T follicular helper cell (primary cell): ENCODE measurements at regions not wholly inside any gene's neighbourhood (a gene's known extent, or its start where the extent isn't known, plus 50 kb on each side); places are given as distances from the start of the nearest gene placed in this dataset.

ENCODE experiments used
- DNase-seq: peaks from one replicate; pipeline ENCODE4 v3.0.0-alpha.2; 2020; ENCODE audit warnings: low read depth

DNA sequence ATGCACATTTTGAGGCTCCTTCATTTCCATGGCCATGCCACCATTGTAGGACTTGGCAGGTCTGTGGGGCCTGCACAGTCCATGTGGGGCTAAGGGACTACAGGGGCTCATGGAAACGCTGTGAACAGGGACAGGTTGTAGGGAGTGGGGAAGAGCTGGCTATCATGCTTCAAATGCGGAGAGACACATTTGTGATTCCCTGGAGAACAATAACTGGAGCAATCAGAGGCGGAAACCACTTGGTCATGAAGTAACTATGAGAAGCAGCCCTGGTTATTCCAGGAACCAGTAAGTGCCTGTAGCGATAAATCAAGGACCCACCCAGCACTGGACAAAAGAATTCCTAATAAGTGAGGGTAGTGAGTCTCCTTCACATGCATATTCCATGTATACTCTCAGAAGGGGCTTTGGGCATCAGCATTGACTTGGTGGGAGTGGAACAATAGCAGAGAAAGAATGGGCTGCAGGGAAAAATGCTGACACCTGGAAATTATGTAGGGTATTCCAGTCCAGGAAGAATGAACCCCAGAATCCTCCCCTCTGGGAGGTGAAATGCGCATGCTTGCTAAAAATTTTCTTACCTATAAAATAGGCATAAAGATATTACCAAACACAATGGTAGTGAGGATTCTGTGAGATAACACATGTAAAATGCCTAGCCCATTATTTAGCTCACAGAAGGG is 251.4 kb upstream of the ROPN1 start:
- DNase-seq, result no peak

DNA sequence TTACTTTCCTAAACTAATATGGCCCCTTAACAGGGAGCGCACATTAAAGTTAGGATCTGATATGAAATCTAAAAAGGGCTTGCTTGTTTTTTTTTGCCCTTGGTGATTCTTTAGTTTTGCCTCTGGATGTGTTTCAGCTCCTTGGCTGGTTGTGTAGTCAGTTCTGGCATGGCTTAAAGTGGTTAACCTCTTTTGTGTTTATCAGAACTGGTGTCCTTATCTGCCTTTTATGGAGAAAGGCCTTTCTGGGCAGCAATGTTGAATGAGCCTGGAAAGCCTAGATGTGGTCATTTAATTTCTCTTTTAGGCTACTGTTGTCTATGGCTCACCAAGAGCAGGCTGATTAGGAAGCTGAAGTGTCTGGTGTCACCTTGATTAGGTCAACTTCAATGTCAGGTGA is 254.5 kb upstream of the ROPN1 start:
- DNase-seq, result no peak

DNA sequence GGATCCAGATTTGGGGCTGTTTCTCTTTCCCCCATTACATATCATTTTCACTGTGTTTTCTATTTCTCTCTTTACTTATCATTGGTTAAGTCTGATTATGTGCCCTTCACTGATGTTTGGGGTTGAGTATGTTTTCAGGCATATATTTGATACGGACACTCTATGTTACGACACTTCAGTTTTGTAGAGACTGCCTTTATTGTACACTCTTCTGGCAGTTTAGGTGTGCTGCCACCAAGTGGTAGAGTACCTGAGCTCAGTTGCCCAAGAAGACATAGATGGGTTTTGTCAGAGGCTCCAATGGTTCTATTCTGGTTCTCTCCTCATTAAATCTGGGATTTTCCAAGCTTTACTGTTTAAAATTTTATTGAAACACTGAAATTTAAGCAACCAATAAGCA is 255.0 kb upstream of the ROPN1 start:
- no peak for DNase-seq

DNA sequence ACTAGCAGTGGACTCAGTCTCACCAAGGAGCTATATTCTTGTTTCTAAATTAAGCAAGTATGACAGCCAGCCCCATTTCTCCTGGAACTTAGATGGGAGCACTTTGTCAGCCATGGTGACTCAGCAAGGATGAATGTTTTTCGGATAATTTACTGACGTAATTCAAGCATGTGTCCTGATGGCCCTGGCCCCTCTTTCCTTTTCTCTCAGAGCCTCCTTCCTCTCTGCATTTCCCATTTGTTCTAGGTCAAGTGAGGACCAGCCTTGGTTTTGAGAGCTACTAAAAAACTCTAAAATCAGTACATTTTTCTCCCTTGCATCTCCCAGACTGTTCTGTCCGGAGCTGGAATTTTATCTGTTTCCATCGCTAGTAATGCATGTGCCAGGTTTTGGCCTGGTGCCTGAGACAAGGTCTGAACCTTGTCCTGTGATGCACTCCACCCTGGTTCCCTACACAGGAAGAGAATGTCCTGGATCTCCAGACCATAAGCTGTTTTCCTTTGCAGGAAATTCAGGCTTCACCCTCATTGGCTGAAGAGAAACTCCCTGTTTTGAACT is 256.6 kb upstream of the ROPN1 start:
- DNase-seq, result no peak

GRCh38 chr3:124249038-124249437 is 257.1 kb upstream of the ROPN1 start:
- DNase-seq, result no peak

DNA sequence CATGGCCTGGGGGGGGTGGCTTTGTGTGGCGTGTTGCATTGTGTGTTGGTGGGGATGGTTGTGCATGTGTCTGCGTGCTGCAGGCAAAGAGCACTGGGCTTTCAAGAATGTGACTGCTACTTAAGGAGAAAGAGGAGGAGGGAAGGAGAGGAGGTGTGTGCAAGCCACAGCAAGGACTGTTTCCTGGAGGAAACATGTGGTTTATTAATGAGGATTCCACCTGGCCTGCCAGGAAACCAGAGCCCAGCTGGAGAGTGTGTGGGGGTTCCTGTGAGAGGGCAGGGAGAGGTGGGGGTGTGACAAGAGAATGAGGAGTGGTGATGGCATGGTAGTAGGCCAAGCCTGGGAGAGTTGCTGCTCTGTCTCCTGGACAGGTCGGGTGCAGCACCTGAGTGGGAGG is 258.1 kb upstream of the ROPN1 start:
- no peak for DNase-seq

DNA sequence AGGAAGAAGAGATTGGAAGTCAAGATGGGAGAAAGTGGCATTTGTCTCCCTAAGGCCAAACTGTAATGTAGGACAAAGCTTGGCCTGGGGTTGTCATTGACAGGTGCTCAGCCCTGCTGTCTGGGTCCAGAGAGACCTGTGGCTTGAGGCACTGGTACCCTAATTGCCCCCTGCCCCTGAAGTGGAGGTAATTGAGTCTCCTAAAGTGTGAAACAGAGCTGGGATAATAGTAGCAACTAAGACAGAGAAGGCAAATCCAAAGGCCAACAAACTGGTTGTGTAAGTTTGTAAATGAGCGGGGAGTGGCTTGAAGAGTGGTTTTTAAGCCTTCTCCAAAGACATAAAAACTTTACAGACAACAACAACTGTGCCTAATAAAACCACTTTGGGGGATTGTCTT is 264.2 kb upstream of the ROPN1 start:
- DNase-seq, result no peak

DNA sequence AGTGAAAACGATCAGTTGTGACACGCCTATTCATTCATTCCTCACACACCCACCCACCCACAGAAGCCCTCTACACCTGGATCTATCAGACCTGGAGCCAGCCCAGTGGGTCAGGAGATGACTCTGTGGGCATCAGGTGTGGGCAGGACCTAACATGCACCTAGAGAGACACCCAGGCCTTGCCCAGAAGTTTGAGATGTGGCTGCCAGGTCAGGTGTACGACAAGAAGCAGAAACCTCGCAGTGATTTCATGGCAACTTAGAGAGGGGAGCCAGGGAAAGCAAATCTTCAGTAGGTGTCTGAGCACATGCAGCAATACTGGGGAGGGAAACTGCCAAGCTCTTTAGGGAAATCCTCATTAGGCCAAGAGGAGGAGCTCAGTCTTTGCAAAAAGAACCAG is 264.7 kb upstream of the ROPN1 start:
- DNase-seq, result no peak

GRCh38 chr3:124257336-124257864 is 265.5 kb upstream of the ROPN1 start:
- no peak for DNase-seq

DNA sequence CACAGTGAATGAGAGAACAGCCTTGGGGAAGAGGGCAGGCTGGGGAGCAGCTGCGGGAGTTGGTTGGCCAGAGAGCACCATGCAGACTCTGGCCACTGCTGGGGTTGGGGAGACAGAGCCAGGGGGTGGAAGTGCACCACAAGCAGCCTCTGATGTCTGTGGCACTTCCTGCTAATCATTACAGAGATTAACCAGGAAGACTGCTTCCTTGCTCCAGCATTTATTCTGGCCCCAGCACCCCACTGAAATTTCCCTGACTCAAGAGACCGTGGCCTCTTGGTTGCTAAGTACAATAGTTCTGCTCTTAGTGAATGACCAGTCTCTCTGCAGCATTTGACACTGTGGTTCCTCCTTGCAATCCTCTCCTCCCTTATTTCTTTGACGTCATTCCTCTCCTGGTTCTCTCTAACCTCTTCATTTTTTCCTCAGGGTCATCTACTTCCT is 266.2 kb upstream of the ROPN1 start:
- DNase-seq, result no peak

GRCh38 chr3:124260206-124260915 is 268.4 kb upstream of the ROPN1 start:
- no peak for DNase-seq

DNA sequence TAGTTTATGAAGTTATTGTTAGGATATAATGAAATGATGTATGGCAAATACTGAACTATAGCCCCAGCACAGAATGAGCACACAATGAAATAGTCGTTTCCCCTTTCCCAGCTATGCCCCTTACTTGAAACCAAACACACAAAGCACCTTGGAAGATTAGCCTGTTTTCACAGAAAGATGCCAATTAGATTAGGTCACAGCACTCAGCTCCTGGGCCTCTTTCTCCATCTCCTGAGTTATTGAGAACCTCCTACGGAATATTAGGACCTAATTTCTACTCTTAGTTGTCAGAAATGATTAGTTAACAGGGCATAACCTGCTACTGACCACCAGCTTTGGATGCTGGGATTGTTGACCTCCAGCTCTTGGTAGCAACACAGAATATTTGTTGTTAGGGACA is 269.4 kb upstream of the ROPN1 start:
- no peak for DNase-seq

GRCh38 chr3:124263168-124263567 is 271.2 kb upstream of the ROPN1 start:
- DNase-seq, result no peak

DNA sequence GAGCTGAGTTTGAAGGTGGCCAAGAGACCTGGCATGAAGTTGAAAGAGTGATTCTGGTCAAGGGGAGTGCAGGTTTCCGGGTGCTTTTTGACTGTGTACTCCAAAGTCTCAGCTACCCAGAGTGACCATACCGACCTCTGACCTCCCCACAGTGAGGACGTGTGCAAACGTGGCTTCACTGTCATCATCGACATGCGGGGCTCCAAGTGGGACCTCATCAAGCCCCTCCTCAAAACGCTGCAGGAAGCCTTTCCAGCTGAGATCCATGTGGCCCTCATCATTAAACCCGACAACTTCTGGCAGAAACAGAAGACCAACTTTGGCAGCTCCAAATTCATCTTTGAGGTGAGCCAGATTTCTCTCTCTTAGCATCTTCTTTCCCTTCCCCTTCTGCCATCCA is 272.4 kb upstream of the ROPN1 start:
- DNase-seq, result no peak

- DNase-seq, result no peak
Measured at GRCh38 chr3:124266487-124266886, 274.6 kb upstream of the ROPN1 start.

- no peak for DNase-seq
Measured at GRCh38 chr3:124267406-124267805, 275.5 kb upstream of the ROPN1 start.

- DNase-seq, result no peak
Measured at GRCh38 chr3:124268355-124268754, 276.4 kb upstream of the ROPN1 start.

GRCh38 chr3:124269619-124270018 is 277.7 kb upstream of the ROPN1 start:
- DNase-seq, result no peak

- DNase-seq, result no peak
Measured at GRCh38 chr3:124272605-124273151, 280.8 kb upstream of the ROPN1 start.

- no peak for DNase-seq
Measured at GRCh38 chr3:124273651-124274050, 281.7 kb upstream of the ROPN1 start.

- no peak for DNase-seq
Measured at GRCh38 chr3:124274051-124274450, 282.1 kb upstream of the ROPN1 start.

DNA sequence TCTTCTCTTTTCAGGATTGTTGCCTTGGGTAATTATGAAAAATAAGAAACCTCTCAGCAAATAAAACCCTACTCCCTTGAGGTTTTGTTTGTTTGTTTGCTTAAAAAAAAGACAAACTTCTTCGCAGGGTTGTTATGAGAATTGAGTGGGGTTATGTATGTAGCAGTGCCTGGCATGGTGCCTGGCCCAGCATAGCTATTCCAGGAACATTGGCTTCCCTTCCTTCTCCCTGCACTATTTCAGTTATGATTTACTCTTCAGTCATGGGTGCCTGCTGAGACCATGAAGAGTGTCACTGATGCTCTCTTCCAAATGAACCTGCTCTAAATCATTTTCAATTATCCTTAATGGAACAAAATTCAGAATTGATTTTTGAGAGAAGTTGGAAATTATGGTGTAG is 283.5 kb upstream of the ROPN1 start:
- DNase-seq, result no peak

DNA sequence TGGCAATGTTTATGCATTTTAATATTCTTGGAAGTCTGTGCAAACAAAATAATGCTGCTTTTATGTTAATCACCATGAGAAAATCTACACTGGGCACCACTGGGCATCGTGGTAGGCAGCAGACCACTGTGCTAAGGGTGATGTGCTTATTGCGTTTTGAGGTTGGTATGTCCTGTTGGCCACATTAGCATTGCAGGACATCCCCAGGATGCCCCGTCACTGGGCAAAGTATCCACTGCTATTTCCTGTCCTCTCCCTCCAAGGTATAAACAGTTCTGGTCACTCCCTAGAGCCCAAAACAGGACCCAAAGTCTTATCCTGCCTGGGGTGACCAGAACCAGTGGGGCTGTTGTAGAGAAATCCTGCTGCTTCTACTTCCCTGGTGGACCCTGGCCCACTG is 284.2 kb upstream of the ROPN1 start:
- no peak for DNase-seq
